GM12873 (cell line): ENCODE measurements at regions not wholly inside any gene's neighbourhood (a gene's known extent, or its start where the extent isn't known, plus 50 kb on each side); places are given as distances from the start of the nearest gene placed in this dataset.

Experiments used
- CTCF ChIP-seq: IDR thresholded peaks from 2 replicates; pipeline ENCODE4 v1.5.1; 2012; ENCODE audit warnings: low read depth, mild to moderate bottlenecking, moderate library complexity, low read length, control low read depth; ENCODE audit not compliant: insufficient read depth; ENCODE audit errors: missing control alignments

GRCh38 chr9:25308549-25308948 lies 369.7 kb downstream of the TUSC1 start:
- no peak for TF ChIP-seq CTCF

GRCh38 chr9:25302601-25303000 lies 375.6 kb downstream of the TUSC1 start:
- no peak for TF ChIP-seq CTCF

GRCh38 chr9:25284365-25284764 lies 393.9 kb downstream of the TUSC1 start:
- TF ChIP-seq CTCF, result no peak

GRCh38 chr9:25282946-25283345 lies 395.3 kb downstream of the TUSC1 start:
- no peak for TF ChIP-seq CTCF

GRCh38 chr9:25261445-25261844 lies 416.8 kb downstream of the TUSC1 start:
- no peak for TF ChIP-seq CTCF

- no peak for TF ChIP-seq CTCF
These were observed 418.2 kb downstream of the TUSC1 start for GRCh38 chr9:25260046-25260445.

GRCh38 chr9:25255216-25255615 lies 423.0 kb downstream of the TUSC1 start:
- no peak for TF ChIP-seq CTCF

GRCh38 chr9:25254051-25254450 lies 424.2 kb downstream of the TUSC1 start:
- TF ChIP-seq CTCF, result no peak
